ENCODE measurements at regions not wholly inside any gene's neighbourhood (a gene's known extent, or its start where the extent isn't known, plus 50 kb on each side); places are given as distances from the start of the nearest gene placed in this dataset.

DNA sequence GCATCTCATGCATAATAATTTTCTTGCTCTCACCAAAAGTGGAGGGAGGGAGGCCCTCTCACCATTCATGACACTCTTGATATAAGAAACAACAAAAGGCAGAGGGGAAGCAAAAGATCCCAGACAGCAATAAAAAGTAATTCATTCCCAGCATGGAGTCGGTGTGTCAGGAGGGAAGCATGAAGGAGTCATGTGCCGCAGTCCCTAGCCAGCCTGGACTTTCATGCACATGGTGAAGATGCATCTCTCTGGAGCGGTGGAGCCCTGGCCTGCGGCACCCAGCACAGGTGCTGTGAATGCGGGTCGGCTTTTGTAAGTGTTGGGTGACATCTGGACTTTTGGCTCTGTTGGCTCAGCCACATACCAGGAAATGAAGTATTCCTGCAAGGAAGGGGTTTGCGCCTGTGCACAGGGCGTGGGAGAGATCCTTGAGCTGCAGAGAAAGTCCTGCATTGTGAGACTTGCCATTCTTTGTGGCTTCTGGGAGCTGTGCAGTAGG, 119.4 kb downstream of the COPS8 start:
- ChIA-PET POLR2A (ENCODE audit: low non-redundant PET) (no interaction called here), CTCF (no interaction called here)
- Histone ChIP-seq H3K27ac (ENCODE audit: low read depth, low read length, poor library complexity, severe bottlenecking) (peak overlapping the region; percentile 75), H3K4me1 (ENCODE audit: insufficient read depth, low read length, poor library complexity, severe bottlenecking) (peaks cover 52% of the 10 kb centered on the region), H3K4me3 (ENCODE audit: low read depth, low read length, poor library complexity, severe bottlenecking) (peak overlapping the region; percentile 9), H3K36me3 (ENCODE audit: insufficient read depth, low read length, poor library complexity, severe bottlenecking) (no peaks in the 10 kb centered on the region), H3K9me3 (ENCODE audit: low read depth, low read length, poor library complexity, severe bottlenecking) (no peaks in the 10 kb centered on the region), H3K27me3 (replicated peaks; ENCODE audit: insufficient read depth, low read depth, low read length, poor library complexity) (no peaks in the 10 kb centered on the region)
- TF ChIP-seq CTCF (conservative IDR thresholded peaks at IDR 0.05; ENCODE audit: low read depth, low read length) (no peak), EZH2 (IDR thresholded peaks at IDR 0.05; ENCODE audit: borderline replicate concordance, low read depth, low read length, poor library complexity, severe bottlenecking) (no peak)
- intact Hi-C loops (cut with micrococcal nuclease; ENCODE audit: unreplicated experiment), result loop anchor here (5.0 kb wide), 1 partner anchor 87 kb away; no protein-coding TSS in a partner anchor
- peak; percentile 93 for DNase-seq (ENCODE audit: low spot score)
- no TSS peak for BruUV-seq (replicated peaks)

- Histone ChIP-seq H3K36me3 (ENCODE audit: insufficient read depth, low read length, poor library complexity, severe bottlenecking) (no peaks in the 10 kb centered on the region), H3K4me1 (ENCODE audit: insufficient read depth, low read length, poor library complexity, severe bottlenecking) (peaks cover 52% of the 10 kb centered on the region), H3K27ac (ENCODE audit: low read depth, low read length, poor library complexity, severe bottlenecking) (peak overlapping the region; percentile 75), H3K27me3 (replicated peaks; ENCODE audit: insufficient read depth, low read depth, low read length, poor library complexity) (no peaks in the 10 kb centered on the region), H3K4me3 (ENCODE audit: low read depth, low read length, poor library complexity, severe bottlenecking) (peak overlapping the region; percentile 9), H3K9me3 (ENCODE audit: low read depth, low read length, poor library complexity, severe bottlenecking) (no peaks in the 10 kb centered on the region)
- POLR2A ChIA-PET (ENCODE audit: low non-redundant PET), result no interaction called here
- DNase-seq (ENCODE audit: low spot score), result peak; percentile 92
- CTCF ChIA-PET, result no interaction called here
- TF ChIP-seq CTCF (conservative IDR thresholded peaks at IDR 0.05; ENCODE audit: low read depth, low read length) (no peak), EZH2 (IDR thresholded peaks at IDR 0.05; ENCODE audit: borderline replicate concordance, low read depth, low read length, poor library complexity, severe bottlenecking) (no peak)
- no TSS peak for BruUV-seq (replicated peaks)
- intact Hi-C loops (cut with micrococcal nuclease; ENCODE audit: unreplicated experiment), result loop anchor here (5.0 kb wide), 1 partner anchor 87 kb away; no protein-coding TSS in a partner anchor
These were observed 119.9 kb downstream of the COPS8 start for GRCh38 chr2:237205561-237205971.

- intact Hi-C loops (cut with micrococcal nuclease; ENCODE audit: unreplicated experiment), result loop anchor here (5.0 kb wide), 1 partner anchor 85 kb away; no protein-coding TSS in a partner anchor
- no peaks in the 10 kb centered on the region for H3K27me3 ChIP-seq (replicated peaks; ENCODE audit: insufficient read depth, low read depth, low read length, poor library complexity)
- DNase-seq (ENCODE audit: low spot score), result peak; percentile 63
- H3K27ac ChIP-seq (ENCODE audit: low read depth, low read length, poor library complexity, severe bottlenecking), result peak overlapping the region; percentile 44
- TF ChIP-seq EZH2 (IDR thresholded peaks at IDR 0.05; ENCODE audit: borderline replicate concordance, low read depth, low read length, poor library complexity, severe bottlenecking), result no peak
- no peak for TF ChIP-seq CTCF (conservative IDR thresholded peaks at IDR 0.05; ENCODE audit: low read depth, low read length)
- no peak overlapping the region for H3K4me3 ChIP-seq (ENCODE audit: low read depth, low read length, poor library complexity, severe bottlenecking)
- no TSS peak for BruUV-seq (replicated peaks)
- H3K36me3 ChIP-seq (ENCODE audit: insufficient read depth, low read length, poor library complexity, severe bottlenecking), result no peaks in the 10 kb centered on the region
- H3K9me3 ChIP-seq (ENCODE audit: low read depth, low read length, poor library complexity, severe bottlenecking), result no peaks in the 10 kb centered on the region
- ChIA-PET CTCF (no interaction called here), POLR2A (ENCODE audit: low non-redundant PET) (no interaction called here)
- peaks cover 52% of the 10 kb centered on the region for H3K4me1 ChIP-seq (ENCODE audit: insufficient read depth, low read length, poor library complexity, severe bottlenecking)
These were observed 122.0 kb downstream of the COPS8 start for GRCh38 chr2:237207646-237208045.

All from A673 (cell line).